ENCODE measurements at regions not wholly inside any gene's neighbourhood (a gene's known extent, or its start where the extent isn't known, plus 50 kb on each side); places are given as distances from the start of the nearest gene placed in this dataset.

GRCh38 chr4:79259242-79259641 lies 66.6 kb downstream of the NAA11 start:
- TF ChIP-seq CTCF (IDR thresholded peaks at IDR 0.05) (no peak), POLR2A (IDR thresholded peaks at IDR 0.05) (no peak), EP300 (IDR thresholded peaks at IDR 0.05) (no peak)

Measured in stomach (tissue), 4 donors.